Nephron (organoid): ENCODE measurements at regions not wholly inside any gene's neighbourhood (a gene's known extent, or its start where the extent isn't known, plus 50 kb on each side); places are given as distances from the start of the nearest gene placed in this dataset.

Experiments used
- H3K27ac Mint-ChIP-seq, 3 experiments: 2 replicates each; pipeline ENCODE4 v1.8.0; 2020; ENCODE audit warnings: mixed read lengths in 3 of 3, mild to moderate bottlenecking in 2 of 3, moderate library complexity in 1 of 3
- H3K27me3 Mint-ChIP-seq: 2 replicates; pipeline ENCODE4 v1.8.0; 2021; ENCODE audit warnings: low read depth, mild to moderate bottlenecking, moderate library complexity, mixed read lengths
- H3K36me3 Mint-ChIP-seq: 2 replicates; pipeline ENCODE4 v1.8.0; 2020; ENCODE audit warnings: low read depth, mixed read lengths
- H3K4me1 Mint-ChIP-seq: 2 replicates; pipeline ENCODE4 v1.8.0; 2020; ENCODE audit warnings: mixed read lengths
- H3K4me3 Mint-ChIP-seq, 3 experiments: 2 replicates each; pipeline ENCODE4 v1.8.0; 2020; ENCODE audit warnings: mild to moderate bottlenecking in 3 of 3, mixed read lengths in 3 of 3, moderate library complexity in 2 of 3
- H3K9me3 Mint-ChIP-seq: 2 replicates; pipeline ENCODE4 v1.8.0; 2020; ENCODE audit warnings: mixed read lengths
- TF ChIP-seq, protein P1 (sequence below), 3 experiments: fragments of 200-600 bp; sonication (generic); IDR thresholded peaks; one replicate each; pipeline ENCODE4 v1.5.0; 2021; ENCODE audit warnings: antibody characterized with exemption in 3 of 3; ENCODE audit not compliant: unreplicated experiment in 3 of 3

DNA sequence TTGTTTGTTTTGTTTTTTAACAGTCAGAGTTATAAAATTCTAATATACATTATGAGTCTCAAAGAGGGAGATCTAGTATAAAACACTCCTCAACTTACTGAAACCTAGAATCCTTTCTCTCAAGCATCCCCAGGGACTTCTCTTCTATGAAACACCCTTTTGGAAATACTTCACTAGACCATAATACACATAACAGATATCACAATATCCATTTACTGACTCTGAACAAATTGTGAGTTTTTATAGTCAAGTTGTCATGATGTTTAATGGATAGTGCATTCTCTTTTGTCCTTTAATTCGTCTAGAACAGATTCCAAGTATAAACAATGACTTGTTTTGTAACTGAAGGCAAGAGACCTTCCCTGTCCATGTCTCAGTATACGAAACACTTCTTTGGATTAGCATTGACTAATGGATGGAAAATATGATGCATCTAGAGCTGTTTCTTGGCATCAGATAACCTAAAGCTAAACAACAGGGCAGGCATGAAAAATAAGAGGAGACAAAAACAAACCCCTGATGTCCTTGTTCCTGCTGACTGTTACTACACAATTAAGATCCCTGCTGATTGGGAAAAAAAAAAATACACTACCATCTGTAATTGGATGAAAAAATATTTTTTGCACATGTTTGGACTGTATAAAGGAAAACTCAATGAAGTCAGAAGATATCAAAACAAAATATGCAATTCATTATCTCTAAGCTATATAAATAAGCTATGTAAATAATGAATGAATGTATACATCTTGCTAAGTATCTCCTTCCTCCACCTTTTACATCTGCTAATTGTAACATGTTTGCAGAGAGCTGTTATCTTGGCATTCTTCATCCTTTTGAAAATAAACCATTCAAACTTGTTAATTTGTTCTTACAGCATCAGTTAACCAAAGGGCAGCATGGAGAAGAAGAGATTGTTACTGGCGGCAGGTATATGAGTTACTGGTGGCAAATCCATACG, 214.2 kb downstream of the LACC1 start:
- H3K9me3 Mint-ChIP-seq, result peaks cover 14% of the 10 kb centered on the region
- H3K27ac Mint-ChIP-seq, result no peak overlapping the region
- H3K36me3 Mint-ChIP-seq, result peaks cover 3% of the 10 kb centered on the region

DNA sequence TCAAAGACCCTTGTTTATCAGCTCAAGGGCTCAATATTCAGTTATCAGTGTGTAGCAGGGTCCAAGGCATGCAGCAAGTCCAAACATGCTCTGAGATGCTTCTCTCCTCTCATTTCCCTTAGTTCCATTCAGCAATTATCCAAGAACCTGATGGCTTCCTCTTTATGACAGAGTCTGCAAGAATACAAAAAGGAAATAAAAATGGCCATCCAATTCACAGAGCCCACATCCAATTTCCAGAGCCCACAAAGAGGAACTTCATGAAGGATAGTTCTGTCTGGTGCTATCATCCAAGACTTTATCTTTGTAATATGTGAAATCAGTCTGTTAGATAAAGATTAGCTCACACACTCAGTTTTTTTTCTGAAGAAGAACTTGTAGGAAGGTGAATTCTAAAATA, 217.2 kb downstream of the LACC1 start:
- H3K27ac Mint-ChIP-seq, result no peak overlapping the region
- no peaks in the 10 kb centered on the region for H3K27me3 Mint-ChIP-seq
- TF ChIP-seq, protein P1, sequence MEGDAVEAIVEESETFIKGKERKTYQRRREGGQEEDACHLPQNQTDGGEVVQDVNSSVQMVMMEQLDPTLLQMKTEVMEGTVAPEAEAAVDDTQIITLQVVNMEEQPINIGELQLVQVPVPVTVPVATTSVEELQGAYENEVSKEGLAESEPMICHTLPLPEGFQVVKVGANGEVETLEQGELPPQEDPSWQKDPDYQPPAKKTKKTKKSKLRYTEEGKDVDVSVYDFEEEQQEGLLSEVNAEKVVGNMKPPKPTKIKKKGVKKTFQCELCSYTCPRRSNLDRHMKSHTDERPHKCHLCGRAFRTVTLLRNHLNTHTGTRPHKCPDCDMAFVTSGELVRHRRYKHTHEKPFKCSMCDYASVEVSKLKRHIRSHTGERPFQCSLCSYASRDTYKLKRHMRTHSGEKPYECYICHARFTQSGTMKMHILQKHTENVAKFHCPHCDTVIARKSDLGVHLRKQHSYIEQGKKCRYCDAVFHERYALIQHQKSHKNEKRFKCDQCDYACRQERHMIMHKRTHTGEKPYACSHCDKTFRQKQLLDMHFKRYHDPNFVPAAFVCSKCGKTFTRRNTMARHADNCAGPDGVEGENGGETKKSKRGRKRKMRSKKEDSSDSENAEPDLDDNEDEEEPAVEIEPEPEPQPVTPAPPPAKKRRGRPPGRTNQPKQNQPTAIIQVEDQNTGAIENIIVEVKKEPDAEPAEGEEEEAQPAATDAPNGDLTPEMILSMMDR (IDR thresholded peaks at IDR 0.05; ENCODE audit: unreplicated experiment in 3 of 3), result no peak
- H3K36me3 Mint-ChIP-seq, result peaks cover 3% of the 10 kb centered on the region
- peaks cover 17% of the 10 kb centered on the region for H3K9me3 Mint-ChIP-seq
- H3K4me3 Mint-ChIP-seq, result no peak overlapping the region
- no peaks in the 10 kb centered on the region for H3K4me1 Mint-ChIP-seq

More for the DNA sequence above, 214.2 kb downstream of the LACC1 start:
- Mint-ChIP-seq H3K4me3 (no peak overlapping the region), H3K27me3 (no peaks in the 10 kb centered on the region), H3K4me1 (no peaks in the 10 kb centered on the region)
- TF ChIP-seq, protein P1 (IDR thresholded peaks at IDR 0.05; ENCODE audit: unreplicated experiment in 3 of 3), result no peak

DNA sequence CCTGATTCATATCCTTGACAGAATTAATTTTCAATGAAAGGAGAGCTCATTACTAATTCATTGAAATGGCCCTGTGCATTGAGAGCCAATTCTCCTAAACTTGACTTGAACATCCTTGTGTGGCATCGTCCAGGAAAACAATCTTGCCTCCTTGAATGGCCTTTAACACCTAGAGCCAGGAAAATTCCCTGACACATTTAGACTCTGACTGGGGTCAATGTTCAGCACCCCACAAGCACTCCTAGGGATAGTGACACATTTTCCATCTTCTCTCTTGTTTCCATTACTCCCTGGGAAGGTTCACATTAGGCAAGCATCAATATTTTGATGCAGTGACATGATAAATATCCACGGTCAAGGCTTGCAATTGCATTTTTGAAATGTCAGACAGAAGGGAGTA, 218.9 kb downstream of the LACC1 start:
- Mint-ChIP-seq H3K4me3 (no peak overlapping the region), H3K4me1 (no peaks in the 10 kb centered on the region), H3K9me3 (peaks cover 20% of the 10 kb centered on the region), H3K36me3 (peaks cover 4% of the 10 kb centered on the region), H3K27me3 (no peaks in the 10 kb centered on the region), H3K27ac (no peak overlapping the region)
- TF ChIP-seq, protein P1 (IDR thresholded peaks at IDR 0.05; ENCODE audit: unreplicated experiment in 3 of 3), result no peak

DNA sequence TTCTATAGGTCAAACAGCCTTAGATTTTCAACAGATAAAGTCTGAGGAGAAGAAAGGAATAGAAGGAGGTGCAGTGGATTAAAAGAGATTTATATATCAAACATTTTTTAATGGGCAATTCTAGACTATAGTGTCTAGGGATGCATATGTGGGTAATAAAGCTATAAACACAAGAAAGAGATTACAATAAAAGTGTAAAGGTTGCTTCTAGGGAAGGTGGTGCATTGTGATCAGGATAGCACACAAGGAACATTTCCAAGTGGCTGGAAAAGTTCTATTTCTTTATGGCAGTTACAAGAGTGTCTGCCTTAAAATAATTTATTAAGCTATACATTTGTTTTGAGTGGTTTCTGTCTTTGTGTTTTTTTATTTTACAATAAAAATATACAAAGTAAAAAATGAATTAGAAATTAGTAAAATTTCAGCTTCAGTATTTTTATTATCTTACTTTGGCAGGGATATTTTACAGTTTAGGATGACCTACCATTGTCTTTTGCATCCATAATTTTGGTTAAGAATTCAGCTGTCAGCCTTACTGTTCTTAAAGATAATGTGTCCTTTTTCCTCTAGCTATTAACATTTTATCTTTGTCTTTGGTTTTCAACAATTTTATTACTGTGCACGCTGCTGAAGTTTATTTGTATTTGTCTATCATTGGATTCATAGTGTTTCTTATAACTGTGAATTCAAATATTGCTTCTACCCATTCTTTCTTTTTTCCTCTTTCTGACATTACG, 221.8 kb downstream of the LACC1 start:
- Mint-ChIP-seq H3K36me3 (peaks cover 4% of the 10 kb centered on the region), H3K4me3 (no peak overlapping the region), H3K4me1 (peaks cover 24% of the 10 kb centered on the region), H3K9me3 (peaks cover 23% of the 10 kb centered on the region), H3K27ac (no peak overlapping the region), H3K27me3 (no peaks in the 10 kb centered on the region)
- TF ChIP-seq, protein P1 (IDR thresholded peaks at IDR 0.05; ENCODE audit: unreplicated experiment in 3 of 3), result no peak

DNA sequence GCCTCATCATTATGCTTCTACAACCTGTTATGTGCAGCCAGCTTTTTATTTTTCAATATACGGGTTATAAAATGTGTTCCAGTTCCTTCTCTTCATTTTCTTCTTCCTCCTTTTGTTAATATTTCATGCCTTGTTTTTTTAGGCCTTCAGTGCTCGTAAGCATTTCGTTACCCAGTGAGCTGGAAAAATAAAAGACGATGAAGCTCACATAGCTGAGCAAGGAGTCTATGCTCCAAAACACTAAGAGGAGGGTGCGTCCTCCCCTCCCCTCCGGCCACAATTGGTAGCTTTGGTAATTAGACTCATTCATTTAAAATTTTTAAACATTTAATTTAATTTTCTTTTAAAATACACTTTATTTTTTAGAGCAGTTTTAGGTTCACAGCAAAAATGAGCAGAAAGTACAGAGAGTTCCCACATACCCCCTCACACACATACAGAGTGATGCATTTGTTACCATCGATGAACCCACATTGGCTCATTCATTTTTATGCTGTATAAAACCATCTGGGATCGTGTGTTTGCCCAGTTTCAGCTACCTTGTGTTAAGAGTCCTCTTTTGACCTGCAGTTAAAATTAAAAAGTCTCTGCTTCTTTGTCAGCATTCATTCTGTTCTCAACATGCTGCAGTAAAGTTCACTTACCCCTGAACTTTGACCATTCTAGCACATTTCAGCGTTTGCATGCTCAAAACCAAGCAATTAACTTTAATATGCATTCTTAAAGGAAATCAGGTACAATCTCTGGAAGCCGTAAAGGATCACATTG, 223.9 kb downstream of the LACC1 start:
- Mint-ChIP-seq H3K4me3 (no peak overlapping the region), H3K27me3 (no peaks in the 10 kb centered on the region), H3K36me3 (peaks cover 4% of the 10 kb centered on the region), H3K4me1 (peaks cover 28% of the 10 kb centered on the region), H3K9me3 (peaks cover 23% of the 10 kb centered on the region), H3K27ac (peak overlapping the region in 2 of 3 experiments; percentile 45 to 69)
- TF ChIP-seq, protein P1 (IDR thresholded peaks at IDR 0.05; ENCODE audit: unreplicated experiment in 3 of 3), result no peak
